H1 (cell line): ENCODE measurements at regions not wholly inside any gene's neighbourhood (a gene's known extent, or its start where the extent isn't known, plus 50 kb on each side); places are given as distances from the start of the nearest gene placed in this dataset.

Source experiments
- CTCF ChIA-PET: fragments of 300-600 bp; sonication (Branson Sonifier 250); formaldehyde crosslinking; loops from one replicate; lab custom pipeline; 2021; ENCODE audit not compliant: partially characterized antibody; lab: Charles Lee
- POLR2A ChIA-PET: fragments of 300-600 bp; sonication (Branson Sonifier 250); formaldehyde crosslinking; loops from one replicate; lab custom pipeline; 2021; ENCODE audit warnings: inconsistent platforms; ENCODE audit not compliant: partially characterized antibody; lab: Charles Lee
- DNase-seq, 2 experiments: peaks; one replicate each; pipeline versions ENCODE4 v3.0.0 to v3.0.0-alpha.2; 2010 to 2022; ENCODE audit warnings: low spot score in 2 of 2, low read depth in 1 of 2, mixed read lengths in 1 of 2
- FAIRE-seq: peaks from 2 replicates; lab custom pipeline; 2011; peaks lifted over from hg19 to GRCh38; lab: Jason Lieb, UNC
- H2AFZ ChIP-seq: 2 replicates; pipeline ENCODE4 v1.8.1; 2012; ENCODE audit warnings: low read length, inconsistent platforms
- H2AK5ac ChIP-seq: 2 replicates; pipeline ENCODE4 v1.6.1; 2013; ENCODE audit warnings: low read depth, low read length
- H2BK120ac ChIP-seq: replicated peaks from 2 replicates; pipeline ENCODE3; 2013; ENCODE audit warnings: low read depth, low read length, inconsistent platforms
- H2BK12ac ChIP-seq: 2 replicates; pipeline ENCODE4 v1.6.1; 2013; ENCODE audit warnings: low read depth, low read length
- H2BK15ac ChIP-seq: 2 replicates; pipeline ENCODE4 v1.6.1; 2013; ENCODE audit warnings: low read length
- H2BK20ac ChIP-seq: 2 replicates; pipeline ENCODE4 v1.6.1; 2013; ENCODE audit warnings: low read length
- H2BK5ac ChIP-seq: 2 replicates; pipeline ENCODE4 v1.6.1; 2013; ENCODE audit warnings: low read depth, low read length
- H3K14ac ChIP-seq: 2 replicates; pipeline ENCODE4 v1.6.1; 2013; ENCODE audit warnings: inconsistent platforms; ENCODE audit not compliant: insufficient read length
- H3K18ac ChIP-seq: 2 replicates; pipeline ENCODE4 v1.6.1; 2013; ENCODE audit warnings: low read length; ENCODE audit errors: extremely low read depth
- H3K23ac ChIP-seq: 2 replicates; pipeline ENCODE4 v1.6.1; 2013; ENCODE audit warnings: inconsistent platforms; ENCODE audit not compliant: insufficient read length
- H3K23me2 ChIP-seq: 2 replicates; pipeline ENCODE4 v1.6.1; 2013; ENCODE audit warnings: low read depth, low read length
- H3K27ac ChIP-seq: 2 replicates; pipeline ENCODE4 v1.6.1; 2011; ENCODE audit warnings: low read depth, low read length, inconsistent platforms
- H3K27me3 ChIP-seq, 4 experiments: replicated peaks in 1 of 4; 1 replicate in 1 of 4; 2 replicates in 3 of 4; pipeline versions ENCODE4 v1.6.1 to v1.8.1; 2011 to 2013; ENCODE audit warnings: low read length in 3 of 4, mild to moderate bottlenecking in 3 of 4, inconsistent platforms in 2 of 4, mixed read lengths in 2 of 4, moderate library complexity in 1 of 4; ENCODE audit not compliant: control insufficient read depth in 3 of 4, insufficient read depth in 3 of 4; ENCODE audit errors: extremely low read depth in 1 of 4
- H3K36me3 ChIP-seq, 4 experiments: 2 replicates each; pipeline versions ENCODE4 v1.6.1 to v1.8.1; 2011 to 2013; ENCODE audit warnings: mild to moderate bottlenecking in 4 of 4, low read length in 3 of 4, moderate library complexity in 2 of 4, control low read depth in 1 of 4, inconsistent platforms in 1 of 4; ENCODE audit not compliant: insufficient read depth in 4 of 4, control insufficient read depth in 2 of 4
- H3K4ac ChIP-seq: replicated peaks from 2 replicates; pipeline ENCODE3; 2013; ENCODE audit warnings: low read length, low read depth, mixed read lengths, inconsistent platforms; ENCODE audit not compliant: insufficient read length
- H3K4me1 ChIP-seq, 4 experiments: replicated peaks in 1 of 4; 1 replicate in 1 of 4; 2 replicates in 3 of 4; pipeline versions ENCODE4 v1.6.1 to v1.8.1; 2011 to 2013; ENCODE audit warnings: low read length in 3 of 4, inconsistent platforms in 2 of 4, mixed read lengths in 1 of 4; ENCODE audit not compliant: insufficient read depth in 4 of 4, control insufficient read depth in 3 of 4
- H3K4me2 ChIP-seq, 2 experiments: 2 replicates each; pipeline versions ENCODE4 v1.6.1 to v1.8.1; 2011 to 2013; ENCODE audit warnings: low read depth in 2 of 2, low read length in 2 of 2, control low read depth in 1 of 2, inconsistent platforms in 1 of 2, mild to moderate bottlenecking in 1 of 2; ENCODE audit not compliant: insufficient read depth in 1 of 2
- H3K4me3 ChIP-seq, 4 experiments: fragments of 200-600, 300-600 bp in 1 of 4; sonication (generic), shearing (Covaris generic), sonication (Bioruptor Twin) in 1 of 4; 2 replicates each; pipeline versions ENCODE4 v1.5.1 to v1.8.1; 2011 to 2016; ENCODE audit warnings: low read length in 4 of 4, low read depth in 3 of 4, control low read depth in 2 of 4, inconsistent platforms in 2 of 4, mild to moderate bottlenecking in 2 of 4, mixed read lengths in 1 of 4, moderate library complexity in 1 of 4; ENCODE audit not compliant: insufficient read depth in 2 of 4; ENCODE audit errors: extremely low read depth in 1 of 4
- H3K56ac ChIP-seq: replicated peaks from 2 replicates; pipeline ENCODE3; 2013; ENCODE audit warnings: low read depth, mild to moderate bottlenecking, mixed read lengths, low read length, inconsistent platforms; ENCODE audit not compliant: insufficient read length
- H3K79me1 ChIP-seq: 2 replicates; pipeline ENCODE4 v1.6.1; 2013; ENCODE audit warnings: low read depth, low read length, control low read depth
- H3K79me2 ChIP-seq, 2 experiments: 2 replicates each; pipeline versions ENCODE4 v1.6.1 to v1.8.1; 2012 to 2013; ENCODE audit warnings: low read length in 2 of 2, mild to moderate bottlenecking in 2 of 2, inconsistent platforms in 1 of 2; ENCODE audit not compliant: insufficient read depth in 2 of 2, control insufficient read depth in 1 of 2
- H3K9ac ChIP-seq, 4 experiments: replicated peaks in 1 of 4; 1 replicate in 1 of 4; 2 replicates in 3 of 4; pipeline versions ENCODE4 v1.6.1 to v1.8.1; 2011 to 2013; ENCODE audit warnings: low read depth in 3 of 4, low read length in 3 of 4, control low read depth in 2 of 4, mild to moderate bottlenecking in 2 of 4, moderate library complexity in 2 of 4, inconsistent platforms in 1 of 4; ENCODE audit errors: extremely low read depth in 1 of 4
- H3K9me3 ChIP-seq, 2 experiments: 2 replicates each; pipeline versions ENCODE4 v1.6.1 to v1.8.1; 2012 to 2013; ENCODE audit warnings: mild to moderate bottlenecking in 2 of 2, moderate library complexity in 2 of 2, control low read depth in 1 of 2, inconsistent platforms in 1 of 2, low read depth in 1 of 2, low read length in 1 of 2, mixed read lengths in 1 of 2; ENCODE audit not compliant: insufficient read depth in 2 of 2
- H4K20me1 ChIP-seq, 2 experiments: replicated peaks in 1 of 2; 2 replicates each; pipeline versions ENCODE3 to v1.8.1; 2011 to 2013; ENCODE audit warnings: inconsistent platforms in 2 of 2, low read length in 2 of 2, mild to moderate bottlenecking in 1 of 2; ENCODE audit not compliant: insufficient read depth in 2 of 2, control insufficient read depth in 1 of 2
- H4K5ac ChIP-seq: 2 replicates; pipeline ENCODE4 v1.6.1; 2013; ENCODE audit warnings: low read length, low read depth, mixed read lengths, inconsistent platforms; ENCODE audit not compliant: insufficient read length
- H4K8ac ChIP-seq: 2 replicates; pipeline ENCODE4 v1.8.0; 2013; ENCODE audit warnings: mild to moderate bottlenecking, moderate library complexity, low read length, inconsistent platforms; ENCODE audit not compliant: insufficient read depth; ENCODE audit errors: extremely low read depth
- H4K91ac ChIP-seq: replicated peaks from 2 replicates; pipeline ENCODE3; 2013; ENCODE audit warnings: low read length, mixed read lengths, inconsistent platforms; ENCODE audit not compliant: insufficient read length
- GTF2F1 ChIP-seq: IDR thresholded peaks from 2 replicates; pipeline ENCODE4 v1.6.1; 2012; ENCODE audit warnings: low read depth, low read length, improper control_type of control experiment, borderline replicate concordance
- HDAC2 ChIP-seq, 2 experiments: fragments of 300-600 bp in 1 of 2; sonication (generic) in 1 of 2; IDR thresholded peaks; 2 replicates each; pipeline ENCODE4 v1.6.1; 2011 to 2012; ENCODE audit warnings: low read depth in 2 of 2, low read length in 2 of 2, mild to moderate bottlenecking in 2 of 2, moderate library complexity in 2 of 2, borderline replicate concordance in 1 of 2, inconsistent platforms in 1 of 2
- NRF1 ChIP-seq: IDR thresholded peaks from 2 replicates; pipeline ENCODE4 v1.6.1; 2011; ENCODE audit warnings: mild to moderate bottlenecking, low read depth, low read length, improper control_type of control experiment
- RBBP5 ChIP-seq: IDR thresholded peaks from 2 replicates; pipeline ENCODE4 v1.7.1; 2012; ENCODE audit warnings: low read depth, mild to moderate bottlenecking, inconsistent platforms, low read length, moderate library complexity, borderline replicate concordance
- SP1 ChIP-seq: IDR thresholded peaks from 2 replicates; pipeline ENCODE4 v1.6.1; 2011; ENCODE audit warnings: low read depth, low read length
- SUZ12 ChIP-seq: fragments of 200-600 bp; sonication (generic); IDR thresholded peaks from 2 replicates; pipeline ENCODE4 v1.6.1; 2012; ENCODE audit warnings: mild to moderate bottlenecking, inconsistent platforms, low read length, moderate library complexity, mixed read lengths
- TCF12 ChIP-seq: IDR thresholded peaks from 2 replicates; pipeline ENCODE4 v1.6.1; 2011; ENCODE audit warnings: low read depth, mild to moderate bottlenecking, low read length
- YY1 ChIP-seq: IDR thresholded peaks from 2 replicates; pipeline ENCODE4 v1.6.1; 2011; ENCODE audit warnings: low read depth, mild to moderate bottlenecking, low read length
- ZNF274 ChIP-seq: IDR thresholded peaks from 2 replicates; pipeline ENCODE4 v1.7.0; 2012; ENCODE audit warnings: low read length, borderline replicate concordance; ENCODE audit errors: extremely low read depth
- WGBS, 2 experiments: shearing (Covaris generic) in 1 of 2; methylation state at CpG; one replicate each; pipeline versions ENCODE4 v1.1.6 to v1.1.7; 2013 to 2015; ENCODE audit warnings: low lambda C conversion rate in 2 of 2, mixed read lengths in 2 of 2, inconsistent platforms in 1 of 2, low coverage in 1 of 2, missing lambda C conversion rate in 1 of 2; ENCODE audit not compliant: insufficient replicate concordance in 2 of 2, insufficient coverage in 1 of 2, insufficient read length in 1 of 2; ENCODE audit errors: extremely low coverage in 1 of 2, missing lambda C conversion rate in 1 of 2; 5-methylcytosine and 5-hydroxymethylcytosine counted together
- TF ChIP-seq, protein P1 (sequence below): IDR thresholded peaks from 2 replicates; pipeline ENCODE4 v1.6.1; 2012; ENCODE audit warnings: low read length, inconsistent platforms
- TF ChIP-seq, protein P2 (sequence below): IDR thresholded peaks from 2 replicates; pipeline ENCODE4 v1.6.1; 2012; ENCODE audit warnings: inconsistent platforms
- TF ChIP-seq, protein P3 (sequence below): IDR thresholded peaks from 2 replicates; pipeline ENCODE4 v1.6.1; 2012; ENCODE audit warnings: inconsistent platforms

DNA sequence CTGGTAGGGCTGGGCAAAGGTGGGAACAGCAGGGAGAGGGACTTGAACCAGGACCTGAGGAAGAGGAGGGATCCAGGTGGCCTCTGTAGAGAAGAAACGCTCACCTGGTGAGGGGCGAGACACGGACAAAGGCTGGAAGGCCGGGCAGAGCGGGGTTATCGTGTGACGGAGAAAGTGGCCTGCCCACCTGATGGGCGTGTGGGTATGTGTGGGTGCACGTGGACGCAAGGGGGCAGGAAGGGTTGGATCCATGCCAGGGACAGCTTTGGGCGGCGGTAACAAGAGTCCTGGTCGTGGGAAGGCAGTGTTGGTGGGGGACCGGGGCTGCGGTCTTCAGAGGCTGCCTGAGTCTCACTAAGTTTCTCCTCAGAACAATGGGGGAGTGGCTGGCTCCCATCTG is 104.1 kb upstream of the GSE1 start:
- no peak overlapping the region for H3K23ac ChIP-seq
- H3K56ac ChIP-seq = no peak overlapping the region
- no peaks in the 10 kb centered on the region for H3K36me3 ChIP-seq
- H4K91ac ChIP-seq = no peak overlapping the region
- H2BK20ac ChIP-seq = no peak overlapping the region
- peak overlapping the region; percentile 100 for H2BK15ac ChIP-seq
- H3K4ac ChIP-seq = no peak overlapping the region
- peak overlapping the region; percentile 85; the same call in 1 of the 2 replicates for H2BK12ac ChIP-seq
- H3K27ac ChIP-seq = no peak overlapping the region
- peaks cover 2 to 20% (median 14%) of the 10 kb centered on the region in 4 experiments; a peak in 6 of 7 replicates for H3K4me1 ChIP-seq
- H2BK5ac ChIP-seq = peak overlapping the region; percentile 12; the same call in 1 of the 2 replicates
- no peaks in the 10 kb centered on the region; a peak in 1 of 7 replicates for H3K27me3 ChIP-seq
- H3K4me2 ChIP-seq = no peak overlapping the region
- FAIRE-seq (no peak), DNase-seq (no peak)
- no peaks in the 10 kb centered on the region for H4K20me1 ChIP-seq
- H4K5ac ChIP-seq = no peak overlapping the region
- CTCF ChIA-PET = interaction anchor here (0.6 to 2.1 kb wide), 12 partner anchors 14 to 380 kb away, joined by 3 to 6 read pairs (median 4); no protein-coding TSS in a partner anchor
- H3K4me3 ChIP-seq = no peak overlapping the region
- POLR2A ChIA-PET = no interaction called here
- no peaks in the 10 kb centered on the region for H3K23me2 ChIP-seq
- H3K9ac ChIP-seq = no peak overlapping the region
- no peak overlapping the region for H2BK120ac ChIP-seq
- no peaks in the 10 kb centered on the region; the same call in none of the 2 replicates for H3K79me1 ChIP-seq
- H3K18ac ChIP-seq = no peak overlapping the region
- H2AK5ac ChIP-seq = peak overlapping the region; percentile 58
- no peak overlapping the region for H2AFZ ChIP-seq
- H4K8ac ChIP-seq = no peak overlapping the region
- H3K9me3 ChIP-seq = no peaks in the 10 kb centered on the region
- H3K79me2 ChIP-seq = no peaks in the 10 kb centered on the region
- no peak overlapping the region for H3K14ac ChIP-seq
- 95% methylated on average over 13 of the region's 15 CpGs; no CpG with 5 or more reads in 1 of the 2 experiments for WGBS, 2 experiments
- TF ChIP-seq SP1 = no peak
- TF ChIP-seq, protein P1, sequence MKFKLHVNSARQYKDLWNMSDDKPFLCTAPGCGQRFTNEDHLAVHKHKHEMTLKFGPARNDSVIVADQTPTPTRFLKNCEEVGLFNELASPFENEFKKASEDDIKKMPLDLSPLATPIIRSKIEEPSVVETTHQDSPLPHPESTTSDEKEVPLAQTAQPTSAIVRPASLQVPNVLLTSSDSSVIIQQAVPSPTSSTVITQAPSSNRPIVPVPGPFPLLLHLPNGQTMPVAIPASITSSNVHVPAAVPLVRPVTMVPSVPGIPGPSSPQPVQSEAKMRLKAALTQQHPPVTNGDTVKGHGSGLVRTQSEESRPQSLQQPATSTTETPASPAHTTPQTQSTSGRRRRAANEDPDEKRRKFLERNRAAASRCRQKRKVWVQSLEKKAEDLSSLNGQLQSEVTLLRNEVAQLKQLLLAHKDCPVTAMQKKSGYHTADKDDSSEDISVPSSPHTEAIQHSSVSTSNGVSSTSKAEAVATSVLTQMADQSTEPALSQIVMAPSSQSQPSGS = no peak
- TF ChIP-seq GTF2F1 = no peak
- no peak for TF ChIP-seq HDAC2 (IDR thresholded peaks at IDR 0.05; ENCODE audit: borderline replicate concordance in 1 of 2, low read depth in 2 of 2, low read length in 2 of 2)
- TF ChIP-seq SUZ12 = no peak
- no peak for TF ChIP-seq ZNF274
- TF ChIP-seq NRF1 = no peak
- TF ChIP-seq, protein P2, sequence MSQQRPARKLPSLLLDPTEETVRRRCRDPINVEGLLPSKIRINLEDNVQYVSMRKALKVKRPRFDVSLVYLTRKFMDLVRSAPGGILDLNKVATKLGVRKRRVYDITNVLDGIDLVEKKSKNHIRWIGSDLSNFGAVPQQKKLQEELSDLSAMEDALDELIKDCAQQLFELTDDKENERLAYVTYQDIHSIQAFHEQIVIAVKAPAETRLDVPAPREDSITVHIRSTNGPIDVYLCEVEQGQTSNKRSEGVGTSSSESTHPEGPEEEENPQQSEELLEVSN = no peak
- TF ChIP-seq RBBP5 = no peak
- TF ChIP-seq TCF12 = no peak
- no peak for TF ChIP-seq YY1
- TF ChIP-seq, protein P3, sequence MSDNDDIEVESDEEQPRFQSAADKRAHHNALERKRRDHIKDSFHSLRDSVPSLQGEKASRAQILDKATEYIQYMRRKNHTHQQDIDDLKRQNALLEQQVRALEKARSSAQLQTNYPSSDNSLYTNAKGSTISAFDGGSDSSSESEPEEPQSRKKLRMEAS = no peak
